ENCODE measurements at regions not wholly inside any gene's neighbourhood (a gene's known extent, or its start where the extent isn't known, plus 50 kb on each side); places are given as distances from the start of the nearest gene placed in this dataset.

- no peak for TF ChIP-seq EP300 (IDR thresholded peaks at IDR 0.05)
- TF ChIP-seq CTCF (IDR thresholded peaks at IDR 0.05) = no peak
These were observed 132.6 kb downstream of the EFNB2 start for GRCh38 chr13:106402866-106403265.
